ENCODE measurements at regions not wholly inside any gene's neighbourhood (a gene's known extent, or its start where the extent isn't known, plus 50 kb on each side); places are given as distances from the start of the nearest gene placed in this dataset.

- TF ChIP-seq EZH2phosphoT487 (IDR thresholded peaks at IDR 0.05; ENCODE audit: insufficient read depth, low read depth) (no peak), EZH2 (IDR thresholded peaks at IDR 0.05; ENCODE audit: insufficient read depth, poor library complexity, severe bottlenecking) (no peak)
Measured at GRCh38 chr4:170656506-170656905, 566.8 kb upstream of the AADAT start.

Data from GM23248 (cell line).